ENCODE measurements at regions not wholly inside any gene's neighbourhood (a gene's known extent, or its start where the extent isn't known, plus 50 kb on each side); places are given as distances from the start of the nearest gene placed in this dataset.

DNA sequence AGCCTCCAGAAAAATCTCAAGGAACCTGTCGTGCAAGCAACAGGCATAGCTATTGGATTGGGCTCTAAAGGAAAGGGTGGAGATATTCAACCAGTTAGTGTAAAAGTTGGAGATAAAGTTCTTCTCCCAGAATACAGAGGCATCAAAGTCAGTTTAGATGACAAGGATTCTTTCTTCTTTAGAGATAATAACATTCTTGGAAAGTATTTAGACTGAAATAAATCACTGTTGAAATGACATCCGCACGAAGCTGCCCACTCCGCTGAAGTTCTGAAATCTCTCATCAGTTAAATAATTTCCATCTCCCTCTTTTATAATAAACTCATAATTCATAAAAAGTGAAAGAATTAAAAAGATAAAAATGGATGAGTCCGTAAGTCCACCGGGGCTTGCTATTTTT, 1354.9 kb upstream of the TMEM132C start:
- no peaks in the 10 kb centered on the region for H3K4me1 ChIP-seq (ENCODE audit: insufficient read depth, low read length, poor library complexity, severe bottlenecking)
- H3K4me3 ChIP-seq (ENCODE audit: low read depth, low read length, poor library complexity, severe bottlenecking), result no peak overlapping the region
- H3K36me3 ChIP-seq (ENCODE audit: insufficient read depth, low read length), result no peaks in the 10 kb centered on the region
- ChIA-PET POLR2A (no interaction called here), CTCF (ENCODE audit: unreplicated experiment) (no interaction called here)
- H3K4me2 ChIP-seq (ENCODE audit: low read length), result no peak overlapping the region
- no TSS peak for BruUV-seq (replicated peaks)
- DNase-seq (ENCODE audit: low spot score), result no peak
- no peak overlapping the region for H2AFZ ChIP-seq (ENCODE audit: low read length)
- intact Hi-C loops (cut with micrococcal nuclease; ENCODE audit: unreplicated experiment), result no loop called here
- H3K9me3 ChIP-seq (ENCODE audit: low read length), result no peaks in the 10 kb centered on the region
- H3K79me2 ChIP-seq (ENCODE audit: insufficient read depth, low read depth, low read length), result no peaks in the 10 kb centered on the region
- H4K20me1 ChIP-seq (ENCODE audit: insufficient read depth, low read length), result no peaks in the 10 kb centered on the region
- no peak overlapping the region for H3K27ac ChIP-seq (ENCODE audit: low read depth, low read length, poor library complexity, severe bottlenecking)
- TF ChIP-seq EZH2phosphoT487 (IDR thresholded peaks at IDR 0.05; ENCODE audit: borderline replicate concordance, low read depth, low read length), result no peak
- TF ChIP-seq, protein P1, sequence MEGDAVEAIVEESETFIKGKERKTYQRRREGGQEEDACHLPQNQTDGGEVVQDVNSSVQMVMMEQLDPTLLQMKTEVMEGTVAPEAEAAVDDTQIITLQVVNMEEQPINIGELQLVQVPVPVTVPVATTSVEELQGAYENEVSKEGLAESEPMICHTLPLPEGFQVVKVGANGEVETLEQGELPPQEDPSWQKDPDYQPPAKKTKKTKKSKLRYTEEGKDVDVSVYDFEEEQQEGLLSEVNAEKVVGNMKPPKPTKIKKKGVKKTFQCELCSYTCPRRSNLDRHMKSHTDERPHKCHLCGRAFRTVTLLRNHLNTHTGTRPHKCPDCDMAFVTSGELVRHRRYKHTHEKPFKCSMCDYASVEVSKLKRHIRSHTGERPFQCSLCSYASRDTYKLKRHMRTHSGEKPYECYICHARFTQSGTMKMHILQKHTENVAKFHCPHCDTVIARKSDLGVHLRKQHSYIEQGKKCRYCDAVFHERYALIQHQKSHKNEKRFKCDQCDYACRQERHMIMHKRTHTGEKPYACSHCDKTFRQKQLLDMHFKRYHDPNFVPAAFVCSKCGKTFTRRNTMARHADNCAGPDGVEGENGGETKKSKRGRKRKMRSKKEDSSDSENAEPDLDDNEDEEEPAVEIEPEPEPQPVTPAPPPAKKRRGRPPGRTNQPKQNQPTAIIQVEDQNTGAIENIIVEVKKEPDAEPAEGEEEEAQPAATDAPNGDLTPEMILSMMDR (conservative IDR thresholded peaks at IDR 0.05; ENCODE audit: low read length), result no peak
- H3K9me2 ChIP-seq (ENCODE audit: insufficient read depth, low read length), result no peaks in the 10 kb centered on the region

DNA sequence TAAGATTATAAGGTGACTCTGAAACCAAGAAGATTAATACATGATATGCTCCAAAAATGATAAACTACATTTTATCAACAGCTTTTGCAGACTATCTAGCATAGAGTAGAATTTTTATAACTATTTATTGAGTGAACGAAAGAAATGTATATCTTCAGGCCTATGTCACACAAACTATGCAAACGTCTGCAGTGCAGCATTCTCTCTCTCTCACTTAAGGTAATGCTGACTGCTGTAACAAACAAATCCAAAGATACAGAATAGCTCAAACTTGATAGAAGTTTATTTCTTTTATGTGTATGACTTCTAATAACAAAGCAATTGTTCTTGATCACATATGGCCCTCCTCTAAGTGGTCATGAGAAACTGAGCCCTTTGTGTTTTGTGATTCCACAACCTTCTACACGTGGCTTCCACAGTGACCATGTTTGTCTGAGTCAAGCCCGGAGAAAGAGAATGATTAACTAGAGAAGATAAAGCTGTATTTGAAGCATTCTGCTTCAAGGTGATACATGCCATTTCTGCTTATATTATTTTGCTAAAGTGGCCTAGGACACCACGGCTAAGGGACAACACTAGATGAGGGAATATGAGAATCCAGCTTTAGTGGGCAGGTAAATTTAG, 1352.7 kb upstream of the TMEM132C start:
- no peaks in the 10 kb centered on the region for H3K36me3 ChIP-seq (ENCODE audit: insufficient read depth, low read length)
- H3K4me3 ChIP-seq (ENCODE audit: low read depth, low read length, poor library complexity, severe bottlenecking), result no peak overlapping the region
- POLR2A ChIA-PET, result no interaction called here
- no peaks in the 10 kb centered on the region for H3K9me3 ChIP-seq (ENCODE audit: low read length)
- intact Hi-C loops (cut with micrococcal nuclease; ENCODE audit: unreplicated experiment), result no loop called here
- no peaks in the 10 kb centered on the region for H3K4me1 ChIP-seq (ENCODE audit: insufficient read depth, low read length, poor library complexity, severe bottlenecking)
- TF ChIP-seq, protein P1 (conservative IDR thresholded peaks at IDR 0.05; ENCODE audit: low read length), result no peak
- no peak for TF ChIP-seq EZH2phosphoT487 (IDR thresholded peaks at IDR 0.05; ENCODE audit: borderline replicate concordance, low read depth, low read length)
- no TSS peak for BruUV-seq (replicated peaks)
- H3K4me2 ChIP-seq (ENCODE audit: low read length), result no peak overlapping the region
- no peaks in the 10 kb centered on the region for H3K9me2 ChIP-seq (ENCODE audit: insufficient read depth, low read length)
- no peak for DNase-seq (ENCODE audit: low spot score)
- H4K20me1 ChIP-seq (ENCODE audit: insufficient read depth, low read length), result no peaks in the 10 kb centered on the region
- H3K79me2 ChIP-seq (ENCODE audit: insufficient read depth, low read depth, low read length), result no peaks in the 10 kb centered on the region
- CTCF ChIA-PET (ENCODE audit: unreplicated experiment), result no interaction called here
- H3K27ac ChIP-seq (ENCODE audit: low read depth, low read length, poor library complexity, severe bottlenecking), result no peak overlapping the region
- H2AFZ ChIP-seq (ENCODE audit: low read length), result no peak overlapping the region

DNA sequence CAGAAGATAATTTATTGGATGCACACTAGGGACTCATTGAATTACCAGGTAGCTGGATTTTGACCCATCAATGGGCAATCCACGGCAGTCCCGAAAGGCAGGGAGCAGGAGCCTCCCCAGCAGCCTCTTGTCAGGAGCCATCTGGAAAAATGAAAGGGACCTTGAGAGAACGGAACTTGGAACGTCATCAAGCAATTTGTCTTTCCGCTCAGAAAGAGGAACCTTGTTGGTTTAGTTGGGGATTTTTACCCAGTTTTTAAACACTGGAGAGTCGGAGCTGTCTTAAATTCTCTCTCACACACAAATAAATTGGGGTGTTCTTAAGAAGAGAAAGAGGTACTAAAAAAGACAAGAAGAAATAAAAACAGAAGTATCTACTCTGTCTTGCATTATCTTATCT, 1351.7 kb upstream of the TMEM132C start:
- Histone ChIP-seq H3K4me2 (ENCODE audit: low read length) (no peak overlapping the region), H3K4me1 (ENCODE audit: insufficient read depth, low read length, poor library complexity, severe bottlenecking) (no peaks in the 10 kb centered on the region), H3K9me3 (ENCODE audit: low read length) (no peaks in the 10 kb centered on the region), H3K4me3 (ENCODE audit: low read depth, low read length, poor library complexity, severe bottlenecking) (no peak overlapping the region), H4K20me1 (ENCODE audit: insufficient read depth, low read length) (no peaks in the 10 kb centered on the region), H3K79me2 (ENCODE audit: insufficient read depth, low read depth, low read length) (no peaks in the 10 kb centered on the region), H3K27ac (ENCODE audit: low read depth, low read length, poor library complexity, severe bottlenecking) (no peak overlapping the region), H3K36me3 (ENCODE audit: insufficient read depth, low read length) (no peaks in the 10 kb centered on the region), H2AFZ (ENCODE audit: low read length) (no peak overlapping the region), H3K9me2 (ENCODE audit: insufficient read depth, low read length) (no peaks in the 10 kb centered on the region)
- intact Hi-C loops (cut with micrococcal nuclease; ENCODE audit: unreplicated experiment), result no loop called here
- ChIA-PET POLR2A (no interaction called here), CTCF (ENCODE audit: unreplicated experiment) (no interaction called here)
- no TSS peak for BruUV-seq (replicated peaks)
- DNase-seq (ENCODE audit: low spot score), result no peak
- TF ChIP-seq, protein P1 (conservative IDR thresholded peaks at IDR 0.05; ENCODE audit: low read length), result no peak
- no peak for TF ChIP-seq EZH2phosphoT487 (IDR thresholded peaks at IDR 0.05; ENCODE audit: borderline replicate concordance, low read depth, low read length)
